GM23338 (cell line): ENCODE measurements at regions not wholly inside any gene's neighbourhood (a gene's known extent, or its start where the extent isn't known, plus 50 kb on each side); places are given as distances from the start of the nearest gene placed in this dataset.

ENCODE experiments used
- CREB1 ChIP-seq: fragments of 250-450 bp; sonication (Bioruptor Pico); IDR thresholded peaks from 2 replicates; pipeline ENCODE4 v1.5.0; 2020; ENCODE audit warnings: low read depth, mild to moderate bottlenecking, moderate library complexity
- EZH2 ChIP-seq: fragments of 200-600 bp; sonication (generic); IDR thresholded peaks from one replicate; pipeline ENCODE4 v1.8.0; 2017; ENCODE audit warnings: antibody characterized with exemption, mild to moderate bottlenecking, low read depth; ENCODE audit not compliant: unreplicated experiment
- EZH2phosphoT487 ChIP-seq: fragments of 200-600 bp; sonication (generic); IDR thresholded peaks from one replicate; pipeline ENCODE4 v1.8.1; 2018; ENCODE audit warnings: antibody characterized with exemption; ENCODE audit not compliant: unreplicated experiment
- JUNB ChIP-seq: IDR thresholded peaks from one replicate; pipeline ENCODE4 v1.6.1; 2016; ENCODE audit warnings: antibody characterized with exemption; ENCODE audit not compliant: unreplicated experiment
- NANOG ChIP-seq: IDR thresholded peaks from 2 replicates; pipeline ENCODE4 v1.6.1; 2016; ENCODE audit warnings: antibody characterized with exemption, borderline replicate concordance
- POLR2AphosphoS5 ChIP-seq: IDR thresholded peaks from 2 replicates; pipeline ENCODE4 v1.6.1; 2016; ENCODE audit warnings: antibody characterized with exemption, low read depth
- STAT1 ChIP-seq: IDR thresholded peaks from one replicate; pipeline ENCODE4 v1.6.1; 2016; ENCODE audit warnings: antibody characterized with exemption; ENCODE audit not compliant: unreplicated experiment
- ZNF114 ChIP-seq: fragments of 250-450 bp; sonication (Bioruptor Pico); IDR thresholded peaks from 2 replicates; pipeline ENCODE4 v1.5.0; 2020; ENCODE audit warnings: mild to moderate bottlenecking, moderate library complexity
- ZNF331 ChIP-seq: fragments of 250-450 bp; sonication (Bioruptor Pico); IDR thresholded peaks from 2 replicates; pipeline ENCODE4 v1.5.0; 2020; ENCODE audit warnings: low read depth, mild to moderate bottlenecking, moderate library complexity
- TF ChIP-seq, protein P1 (sequence below), 2 experiments: fragments of 200-600 bp in 1 of 2; sonication (generic) in 1 of 2; conservative IDR thresholded peaks; 2 replicates each; pipeline versions ENCODE4 v1.5.1 to v1.6.1; 2016 to 2017; ENCODE audit warnings: antibody characterized with exemption in 2 of 2, low read depth in 2 of 2, mild to moderate bottlenecking in 2 of 2, moderate library complexity in 1 of 2
- TF ChIP-seq, protein P2 (sequence below): IDR thresholded peaks from one replicate; pipeline ENCODE4 v1.6.1; 2018; ENCODE audit warnings: antibody characterized with exemption; ENCODE audit not compliant: unreplicated experiment
- TF ChIP-seq, protein P3 (sequence below): IDR thresholded peaks from 2 replicates; pipeline ENCODE4 v1.6.1; 2016; ENCODE audit warnings: antibody characterized with exemption

DNA sequence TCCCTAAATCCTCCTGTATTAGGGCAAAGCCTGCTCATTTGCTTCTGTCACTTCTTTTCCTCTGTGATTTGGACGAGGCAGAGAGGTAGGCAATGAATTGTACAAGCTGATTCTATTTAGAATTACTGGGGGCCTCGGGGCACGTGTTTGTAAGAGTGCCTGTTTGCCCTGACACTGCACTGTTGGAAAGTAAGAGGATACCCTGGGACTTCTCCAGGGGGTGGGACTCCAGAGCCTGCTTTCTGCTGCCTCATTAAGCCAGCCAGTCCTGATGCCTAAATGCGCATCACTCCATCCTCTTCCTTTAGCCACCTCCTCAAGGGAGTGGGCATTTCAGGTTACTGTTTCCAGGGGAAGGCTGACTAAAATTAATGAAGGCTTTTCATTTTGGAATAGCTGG, 134.3 kb downstream of the TDRD15 start:
- TF ChIP-seq, protein P1, sequence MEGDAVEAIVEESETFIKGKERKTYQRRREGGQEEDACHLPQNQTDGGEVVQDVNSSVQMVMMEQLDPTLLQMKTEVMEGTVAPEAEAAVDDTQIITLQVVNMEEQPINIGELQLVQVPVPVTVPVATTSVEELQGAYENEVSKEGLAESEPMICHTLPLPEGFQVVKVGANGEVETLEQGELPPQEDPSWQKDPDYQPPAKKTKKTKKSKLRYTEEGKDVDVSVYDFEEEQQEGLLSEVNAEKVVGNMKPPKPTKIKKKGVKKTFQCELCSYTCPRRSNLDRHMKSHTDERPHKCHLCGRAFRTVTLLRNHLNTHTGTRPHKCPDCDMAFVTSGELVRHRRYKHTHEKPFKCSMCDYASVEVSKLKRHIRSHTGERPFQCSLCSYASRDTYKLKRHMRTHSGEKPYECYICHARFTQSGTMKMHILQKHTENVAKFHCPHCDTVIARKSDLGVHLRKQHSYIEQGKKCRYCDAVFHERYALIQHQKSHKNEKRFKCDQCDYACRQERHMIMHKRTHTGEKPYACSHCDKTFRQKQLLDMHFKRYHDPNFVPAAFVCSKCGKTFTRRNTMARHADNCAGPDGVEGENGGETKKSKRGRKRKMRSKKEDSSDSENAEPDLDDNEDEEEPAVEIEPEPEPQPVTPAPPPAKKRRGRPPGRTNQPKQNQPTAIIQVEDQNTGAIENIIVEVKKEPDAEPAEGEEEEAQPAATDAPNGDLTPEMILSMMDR (conservative IDR thresholded peaks at IDR 0.05; ENCODE audit: low read depth in 2 of 2), result no peak
- TF ChIP-seq POLR2AphosphoS5, result no peak
- TF ChIP-seq NANOG, result no peak
- no peak for TF ChIP-seq JUNB
- TF ChIP-seq EZH2, result no peak
- TF ChIP-seq CREB1 (CRISPR knock-in tag), result no peak
- TF ChIP-seq, protein P2, sequence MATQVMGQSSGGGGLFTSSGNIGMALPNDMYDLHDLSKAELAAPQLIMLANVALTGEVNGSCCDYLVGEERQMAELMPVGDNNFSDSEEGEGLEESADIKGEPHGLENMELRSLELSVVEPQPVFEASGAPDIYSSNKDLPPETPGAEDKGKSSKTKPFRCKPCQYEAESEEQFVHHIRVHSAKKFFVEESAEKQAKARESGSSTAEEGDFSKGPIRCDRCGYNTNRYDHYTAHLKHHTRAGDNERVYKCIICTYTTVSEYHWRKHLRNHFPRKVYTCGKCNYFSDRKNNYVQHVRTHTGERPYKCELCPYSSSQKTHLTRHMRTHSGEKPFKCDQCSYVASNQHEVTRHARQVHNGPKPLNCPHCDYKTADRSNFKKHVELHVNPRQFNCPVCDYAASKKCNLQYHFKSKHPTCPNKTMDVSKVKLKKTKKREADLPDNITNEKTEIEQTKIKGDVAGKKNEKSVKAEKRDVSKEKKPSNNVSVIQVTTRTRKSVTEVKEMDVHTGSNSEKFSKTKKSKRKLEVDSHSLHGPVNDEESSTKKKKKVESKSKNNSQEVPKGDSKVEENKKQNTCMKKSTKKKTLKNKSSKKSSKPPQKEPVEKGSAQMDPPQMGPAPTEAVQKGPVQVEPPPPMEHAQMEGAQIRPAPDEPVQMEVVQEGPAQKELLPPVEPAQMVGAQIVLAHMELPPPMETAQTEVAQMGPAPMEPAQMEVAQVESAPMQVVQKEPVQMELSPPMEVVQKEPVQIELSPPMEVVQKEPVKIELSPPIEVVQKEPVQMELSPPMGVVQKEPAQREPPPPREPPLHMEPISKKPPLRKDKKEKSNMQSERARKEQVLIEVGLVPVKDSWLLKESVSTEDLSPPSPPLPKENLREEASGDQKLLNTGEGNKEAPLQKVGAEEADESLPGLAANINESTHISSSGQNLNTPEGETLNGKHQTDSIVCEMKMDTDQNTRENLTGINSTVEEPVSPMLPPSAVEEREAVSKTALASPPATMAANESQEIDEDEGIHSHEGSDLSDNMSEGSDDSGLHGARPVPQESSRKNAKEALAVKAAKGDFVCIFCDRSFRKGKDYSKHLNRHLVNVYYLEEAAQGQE, result no peak
- no peak for TF ChIP-seq ZNF114 (CRISPR knock-in tag)
- TF ChIP-seq, protein P3, sequence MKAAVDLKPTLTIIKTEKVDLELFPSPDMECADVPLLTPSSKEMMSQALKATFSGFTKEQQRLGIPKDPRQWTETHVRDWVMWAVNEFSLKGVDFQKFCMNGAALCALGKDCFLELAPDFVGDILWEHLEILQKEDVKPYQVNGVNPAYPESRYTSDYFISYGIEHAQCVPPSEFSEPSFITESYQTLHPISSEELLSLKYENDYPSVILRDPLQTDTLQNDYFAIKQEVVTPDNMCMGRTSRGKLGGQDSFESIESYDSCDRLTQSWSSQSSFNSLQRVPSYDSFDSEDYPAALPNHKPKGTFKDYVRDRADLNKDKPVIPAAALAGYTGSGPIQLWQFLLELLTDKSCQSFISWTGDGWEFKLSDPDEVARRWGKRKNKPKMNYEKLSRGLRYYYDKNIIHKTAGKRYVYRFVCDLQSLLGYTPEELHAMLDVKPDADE, result no peak
- TF ChIP-seq EZH2phosphoT487, result no peak
- TF ChIP-seq ZNF331 (CRISPR knock-in tag), result no peak
- no peak for TF ChIP-seq STAT1
